K562 (cell line): ENCODE measurements at regions not wholly inside any gene's neighbourhood (a gene's known extent, or its start where the extent isn't known, plus 50 kb on each side); places are given as distances from the start of the nearest gene placed in this dataset.

Experiments
- ATAC-seq: fragments of 200-7000 bp; cut with Tn5 transposase; 3 replicates; pipeline ENCODE4 v1.9.1; 2020; ENCODE audit warnings: moderate library complexity
- BruUV-seq: library from RNA; stranded (reverse); fragments of 400-500 nt; replicated peaks from 2 replicates; lab custom pipeline; 2021; lab: Mats Ljungman, UMichigan
- CTCF ChIA-PET: fragments of 300-600 bp; formaldehyde crosslinking; extraction: SDS; loops from one replicate; lab custom pipeline; 2021; ENCODE audit warnings: low intra/inter-chr PET ratio; lab: Yijun Ruan, JAX
- POLR2A ChIA-PET: fragments of 300-600, 350-650 bp; sonication (Branson Sonifier 250); formaldehyde crosslinking; extraction: SDS; loops from one replicate; lab custom pipeline; 2021; ENCODE audit warnings: antibody characterized with exemption, inconsistent platforms; lab: Yijun Ruan, JAX
- DNase-seq, 4 experiments: peaks; one replicate each; pipeline versions ENCODE4 v3.0.0 to v3.0.0-alpha.2; 2011 to 2018; ENCODE audit warnings: low spot score in 3 of 4, mixed read lengths in 3 of 4; ENCODE audit errors: extremely low read depth in 1 of 4
- FAIRE-seq: peaks from 2 replicates; lab custom pipeline; 2011; peaks lifted over from hg19 to GRCh38; lab: Jason Lieb, UNC
- H2AFZ ChIP-seq: 2 replicates; pipeline ENCODE4 v1.6.0; 2011; ENCODE audit warnings: low read depth, low read length, control low read depth, inconsistent platforms
- H3K27ac ChIP-seq: fragments of 200-600 bp; 3 replicates; pipeline ENCODE4 v1.8.0; 2011; ENCODE audit warnings: low read depth, mild to moderate bottlenecking, control low read depth, inconsistent platforms, low read length, moderate library complexity, mixed read lengths; ENCODE audit errors: extremely low read depth
- H3K27me3 ChIP-seq, 2 experiments: fragments of 300-600 bp in 1 of 2; 2 replicates in 1 of 2; 3 replicates in 1 of 2; pipeline versions ENCODE4 v1.6.0 to v1.8.0; 2011; ENCODE audit warnings: inconsistent platforms in 2 of 2, low read length in 2 of 2, mild to moderate bottlenecking in 1 of 2, mixed read lengths in 1 of 2, moderate library complexity in 1 of 2; ENCODE audit not compliant: control insufficient read depth in 2 of 2, insufficient read depth in 2 of 2
- H3K36me3 ChIP-seq: fragments of 300-600 bp; 3 replicates; pipeline ENCODE4 v1.8.0; 2011; ENCODE audit warnings: mild to moderate bottlenecking, low read length, inconsistent platforms; ENCODE audit not compliant: control insufficient read depth, insufficient read depth
- H3K4me1 ChIP-seq, 2 experiments: fragments of 200-600 bp in 1 of 2; replicated peaks in 1 of 2; 2 replicates in 1 of 2; 3 replicates in 1 of 2; pipeline versions ENCODE4 v1.5.1 to v1.8.0; 2011; ENCODE audit warnings: inconsistent platforms in 2 of 2, low read length in 2 of 2, mild to moderate bottlenecking in 1 of 2, mixed read lengths in 1 of 2, moderate library complexity in 1 of 2; ENCODE audit not compliant: control insufficient read depth in 2 of 2, insufficient read depth in 2 of 2
- H3K4me2 ChIP-seq: 2 replicates; pipeline ENCODE4 v1.6.1; 2011; ENCODE audit warnings: low read length, control low read depth, inconsistent platforms, mixed read lengths; ENCODE audit not compliant: insufficient read depth
- H3K4me3 ChIP-seq: fragments of 200-600 bp; sonication (generic), shearing (Covaris generic); 2 replicates; pipeline ENCODE4 v1.5.1; 2016; ENCODE audit warnings: control low read depth, inconsistent platforms
- H3K79me2 ChIP-seq: fragments of 200-600 bp; 3 replicates; pipeline ENCODE4 v1.8.0; 2011; ENCODE audit warnings: low read length, inconsistent platforms; ENCODE audit not compliant: control insufficient read depth, insufficient read depth
- H3K9ac ChIP-seq, 2 experiments: 2 replicates each; pipeline versions ENCODE4 v1.6.0 to v1.6.1; 2011; ENCODE audit warnings: low read depth in 2 of 2, low read length in 2 of 2, control low read depth in 1 of 2, inconsistent platforms in 1 of 2, mild to moderate bottlenecking in 1 of 2, mixed read lengths in 1 of 2; ENCODE audit not compliant: insufficient read depth in 1 of 2
- H3K9me1 ChIP-seq: one replicate; pipeline ENCODE4 v1.6.0; 2011; ENCODE audit warnings: inconsistent platforms, mild to moderate bottlenecking, low read length, moderate library complexity; ENCODE audit not compliant: control insufficient read depth, insufficient read depth
- H3K9me3 ChIP-seq: replicated peaks from 2 replicates; pipeline ENCODE4 v1.5.1; 2011; ENCODE audit warnings: low read depth, low read length, inconsistent platforms; ENCODE audit not compliant: control insufficient read depth, insufficient read depth
- H4K20me1 ChIP-seq: replicated peaks from 2 replicates; pipeline ENCODE4 v1.6.1; 2011; ENCODE audit warnings: low read length, inconsistent platforms, mixed read lengths; ENCODE audit not compliant: control insufficient read depth, insufficient read depth
- CBX8 ChIP-seq: fragments of 200-600 bp; sonication (generic); IDR thresholded peaks from 2 replicates; pipeline ENCODE4 v1.6.1; 2012; ENCODE audit warnings: borderline replicate concordance, mixed run types, low read depth, mild to moderate bottlenecking, moderate library complexity, mixed read lengths, low read length, control low read depth, inconsistent platforms; ENCODE audit not compliant: poor library complexity, severe bottlenecking; ENCODE audit errors: extremely low read depth
- DACH1 ChIP-seq: fragments of 450-650 bp; IDR thresholded peaks from 2 replicates; pipeline ENCODE4 v1.6.1; 2018; ENCODE audit not compliant: partially characterized antibody
- FOSL1 ChIP-seq: fragments of 200-800 bp; sonication (Bioruptor generic); conservative IDR thresholded peaks from 2 replicates; pipeline ENCODE4 v1.6.1; 2016; ENCODE audit warnings: missing genetic modification characterization, missing compliant biosample characterization
- MCM2 ChIP-seq: fragments of 450-650 bp; IDR thresholded peaks from 2 replicates; pipeline ENCODE4 v1.6.1; 2017; ENCODE audit warnings: low read depth, mild to moderate bottlenecking
- MECOM ChIP-seq: fragments of 250-450 bp; sonication (Bioruptor Pico); IDR thresholded peaks from 2 replicates; pipeline ENCODE4 v1.8.0; 2022; ENCODE audit warnings: inconsistent platforms
- MIER1 ChIP-seq: fragments of 450-650 bp; IDR thresholded peaks from 2 replicates; pipeline ENCODE4 v1.6.1; 2016; ENCODE audit warnings: antibody characterized with exemption, mild to moderate bottlenecking, low read depth
- NR1H2 ChIP-seq: sonication (generic); formaldehyde crosslinking; IDR thresholded peaks from 2 replicates; pipeline ENCODE4 v1.4.0; 2020; ENCODE audit warnings: mild to moderate bottlenecking, missing genetic modification reagents
- PRPF4 ChIP-seq: fragments of 200-400 bp; formaldehyde crosslinking; IDR thresholded peaks from one replicate; pipeline ENCODE4 v1.6.1; 2017; ENCODE audit warnings: low read length, low read depth, mild to moderate bottlenecking; ENCODE audit not compliant: insufficient read depth, poor library complexity, severe bottlenecking
- ZKSCAN8 ChIP-seq: fragments of 200-800 bp; sonication (Bioruptor generic); IDR thresholded peaks from 2 replicates; pipeline ENCODE4 v1.6.1; 2016; ENCODE audit warnings: missing genetic modification characterization, missing compliant biosample characterization
- ZNF174 ChIP-seq: fragments of 250-450 bp; sonication (Bioruptor Pico); IDR thresholded peaks from 2 replicates; pipeline ENCODE4 v1.4.0; 2020; ENCODE audit warnings: mild to moderate bottlenecking
- WGBS: fragments of 100-300 bp; shearing (Covaris generic); methylation state at CpG from one replicate; pipeline ENCODE4 v1.1.6; 2016; ENCODE audit warnings: low coverage, mixed read lengths; ENCODE audit not compliant: insufficient coverage; ENCODE audit errors: missing lambda C conversion rate; 5-methylcytosine and 5-hydroxymethylcytosine counted together
- in situ Hi-C: fragments of 300-500 bp; cut with MboI; formaldehyde crosslinking; loops from 4 replicates; pipeline ENCODE4 v1.15.0; 2018; ENCODE audit warnings: inconsistent platforms, mixed read lengths
- intact Hi-C: fragments of 100-400 bp; cut with micrococcal nuclease; formaldehyde crosslinking; loops from 2 replicates; pipeline ENCODE4 v1.14.2; 2022

GRCh38 chr7:81331061-81332018, 412.5 kb upstream of the SEMA3C start:
- ATAC-seq: no peak
- no peaks in the 10 kb centered on the region for H3K27me3 ChIP-seq
- no peak overlapping the region for H2AFZ ChIP-seq
- no peak overlapping the region for H3K4me2 ChIP-seq
- 25% methylated on average over 1 of the region's 1 CpG for WGBS
- H3K9me3 ChIP-seq: no peaks in the 10 kb centered on the region
- TF ChIP-seq NR1H2 (CRISPR knock-in tag): no peak
- TF ChIP-seq ZKSCAN8: no peak
- TF ChIP-seq CBX8: no peak
- no peak for TF ChIP-seq MECOM (CRISPR knock-in tag)
- TF ChIP-seq FOSL1 (tag): 0 out of 2 replicates have a peak, but pooled peaks have one; percentile 22
- TF ChIP-seq ZNF174: no peak
- TF ChIP-seq MIER1: no peak
- no peak for TF ChIP-seq PRPF4
- no peak for TF ChIP-seq MCM2
- TF ChIP-seq DACH1: peak; percentile 50
- TF ChIP-seq, all 486 proteins: peak for 2
- CTCF ChIA-PET: no interaction called here
- in situ Hi-C loops: no loop called here
- Histone ChIP-seq H3K9me1 (no peaks in the 10 kb centered on the region), H3K27ac (no peak overlapping the region), H3K36me3 (no peaks in the 10 kb centered on the region), H3K79me2 (no peaks in the 10 kb centered on the region), H3K4me3 (no peak overlapping the region), H4K20me1 (no peaks in the 10 kb centered on the region), H3K4me1 (no peaks in the 10 kb centered on the region), H3K9ac (no peak overlapping the region)
- no TSS peak for BruUV-seq
- POLR2A ChIA-PET: interaction anchor here (0.6 kb wide), 1 partner anchor 30 kb away, joined by 3 read pairs; no protein-coding TSS in a partner anchor
- FAIRE-seq (no peak), DNase-seq (no peak)
- intact Hi-C loops: no loop called here
